ENCODE measurements at regions not wholly inside any gene's neighbourhood (a gene's known extent, or its start where the extent isn't known, plus 50 kb on each side); places are given as distances from the start of the nearest gene placed in this dataset.

GRCh38 chr10:111590703-111591102 lies 513.9 kb downstream of the ADRA2A start (continued):
- TF ChIP-seq SP2 (IDR thresholded peaks at IDR 0.05; ENCODE audit: low read length) (no peak), RBBP5 (IDR thresholded peaks at IDR 0.05; ENCODE audit: borderline replicate concordance, low read depth, low read length) (no peak), CBX5 (IDR thresholded peaks at IDR 0.05; ENCODE audit: low read depth, low read length) (no peak), CHD7 (IDR thresholded peaks at IDR 0.05; ENCODE audit: insufficient replicate concordance, low read length) (no peak)

Data from H1 (cell line).